ENCODE measurements at regions not wholly inside any gene's neighbourhood (a gene's known extent, or its start where the extent isn't known, plus 50 kb on each side); places are given as distances from the start of the nearest gene placed in this dataset.
A peak's percentile ranks its signal among the peaks of the same experiment; 100 is the strongest.
"Not testable (repeated sequence)": the region's sequence is repeated elsewhere in the genome, so short reads cannot be mapped to it uniquely, and the experiment has no call there.

GRCh38 chr9:1882711-1883403 is 132.3 kb upstream of the SMARCA2 start:
- no peak for DNase-seq

GRCh38 chr9:1890201-1890600 is 124.9 kb upstream of the SMARCA2 start:
- DNase-seq = no peak

GRCh38 chr9:1890816-1891215 is 124.3 kb upstream of the SMARCA2 start:
- DNase-seq = no peak

- not testable (repeated sequence) for DNase-seq
Observed at GRCh38 chr9:1903080-1903704, 112.0 kb upstream of the SMARCA2 start.

- no peak for DNase-seq
Observed at GRCh38 chr9:1907465-1907864, 107.7 kb upstream of the SMARCA2 start.

- no peak for DNase-seq
Observed at GRCh38 chr9:1909322-1909721, 105.8 kb upstream of the SMARCA2 start.

- no peak for DNase-seq
Observed at GRCh38 chr9:1910269-1910811, 104.8 kb upstream of the SMARCA2 start.

GRCh38 chr9:1913631-1914330 is 101.4 kb upstream of the SMARCA2 start:
- DNase-seq = peak; percentile 27

GRCh38 chr9:1916095-1916494 is 99.1 kb upstream of the SMARCA2 start:
- no peak for DNase-seq

- no peak for DNase-seq
Observed at GRCh38 chr9:1916655-1917054, 98.5 kb upstream of the SMARCA2 start.

GRCh38 chr9:1917396-1917935 is 97.7 kb upstream of the SMARCA2 start:
- DNase-seq = no peak

GRCh38 chr9:1918108-1918507 is 97.0 kb upstream of the SMARCA2 start:
- DNase-seq = no peak

- DNase-seq = no peak
Observed at GRCh38 chr9:1918622-1919021, 96.5 kb upstream of the SMARCA2 start.

- no peak for DNase-seq
Observed at GRCh38 chr9:1919229-1919628, 95.9 kb upstream of the SMARCA2 start.

- DNase-seq = no peak
Observed at GRCh38 chr9:1920386-1920785, 94.8 kb upstream of the SMARCA2 start.

- DNase-seq = no peak
Observed at GRCh38 chr9:1922026-1922425, 93.1 kb upstream of the SMARCA2 start.

GRCh38 chr9:1927546-1927945 is 87.6 kb upstream of the SMARCA2 start:
- no peak for DNase-seq

- no peak for DNase-seq
Observed at GRCh38 chr9:1929134-1929533, 86.0 kb upstream of the SMARCA2 start.

GRCh38 chr9:1929722-1930244 is 85.4 kb upstream of the SMARCA2 start:
- DNase-seq = no peak

- not testable (repeated sequence) for DNase-seq
Observed at GRCh38 chr9:1930245-1930736, 84.9 kb upstream of the SMARCA2 start.

GRCh38 chr9:1938135-1938534 is 77.0 kb upstream of the SMARCA2 start:
- DNase-seq = no peak

- DNase-seq = no peak
Observed at GRCh38 chr9:1938675-1939170, 76.4 kb upstream of the SMARCA2 start.

GRCh38 chr9:1939466-1939865 is 75.7 kb upstream of the SMARCA2 start:
- DNase-seq = no peak

Measured in DMS153 (cell line).